Natural killer cell (primary cell): ENCODE measurements at regions not wholly inside any gene's neighbourhood (a gene's known extent, or its start where the extent isn't known, plus 50 kb on each side); places are given as distances from the start of the nearest gene placed in this dataset.

Source experiments
- ATAC-seq, 3 donors: fragments of 150-1000 bp in 2 of 3; fragments of 200-7000 bp in 1 of 3; cut with Tn5 transposase; 1 replicate in 1 of 3; 2 replicates in 2 of 3; pipeline ENCODE4 v1.10.0; 2021; ENCODE audit warnings: mild to moderate bottlenecking in 2 of 3, moderate library complexity in 2 of 3
- DNase-seq, 2 donors: peaks; one replicate each; pipeline versions ENCODE4 v3.0.0 to v3.0.0-alpha.2; 2013 to 2021; ENCODE audit warnings: mixed read lengths in 1 of 2
- H3K27ac ChIP-seq: one replicate; pipeline ENCODE4 v1.5.1; 2013; ENCODE audit warnings: mild to moderate bottlenecking, low read length
- H3K27me3 ChIP-seq: one replicate; pipeline ENCODE4 v1.6.1; 2013; ENCODE audit warnings: low read length; ENCODE audit not compliant: control insufficient read depth, insufficient read depth
- H3K36me3 ChIP-seq: one replicate; pipeline ENCODE4 v1.6.1; 2013; ENCODE audit warnings: low read length; ENCODE audit not compliant: control insufficient read depth, insufficient read depth
- H3K4me1 ChIP-seq: one replicate; pipeline ENCODE4 v1.6.1; 2013; ENCODE audit warnings: low read length; ENCODE audit not compliant: control insufficient read depth, insufficient read depth
- H3K4me3 ChIP-seq: one replicate; pipeline ENCODE4 v1.5.1; 2013; ENCODE audit warnings: low read length
- H3K9me3 ChIP-seq: one replicate; pipeline ENCODE4 v1.6.1; 2013; ENCODE audit warnings: low read length; ENCODE audit not compliant: control insufficient read depth, insufficient read depth
- H3K27ac Mint-ChIP-seq, 2 donors: one replicate each; pipeline ENCODE4 v1.8.0; 2022; ENCODE audit warnings: mild to moderate bottlenecking in 2 of 2, mixed read lengths in 2 of 2, moderate library complexity in 1 of 2
- H3K27me3 Mint-ChIP-seq, 2 donors: one replicate each; pipeline ENCODE4 v1.8.0; 2022; ENCODE audit warnings: low read depth in 2 of 2, mixed read lengths in 2 of 2
- H3K36me3 Mint-ChIP-seq: one replicate; pipeline ENCODE4 v1.8.0; 2022; ENCODE audit warnings: mixed read lengths
- H3K4me1 Mint-ChIP-seq, 2 donors: one replicate each; pipeline ENCODE4 v1.8.0; 2022; ENCODE audit warnings: mixed read lengths in 2 of 2
- H3K4me3 Mint-ChIP-seq: one replicate; pipeline ENCODE4 v1.8.0; 2022; ENCODE audit warnings: mild to moderate bottlenecking, moderate library complexity, mixed read lengths
- H3K9me3 Mint-ChIP-seq, 2 donors: one replicate each; pipeline ENCODE4 v1.8.0; 2022; ENCODE audit warnings: mixed read lengths in 2 of 2
- CTCF ChIP-seq: fragments of 200-600 bp; IDR thresholded peaks from one replicate; pipeline ENCODE4 v1.8.0; 2022; ENCODE audit warnings: antibody characterized with exemption
- WGBS: methylation state at CpG from one replicate; pipeline ENCODE4 v1.1.7; 2013; ENCODE audit warnings: missing lambda C conversion rate; ENCODE audit not compliant: insufficient coverage; 5-methylcytosine and 5-hydroxymethylcytosine counted together
- intact Hi-C: fragments of 100-400 bp; cut with micrococcal nuclease; formaldehyde crosslinking; loops from one replicate; pipeline ENCODE4 v1.14.2; 2022

DNA sequence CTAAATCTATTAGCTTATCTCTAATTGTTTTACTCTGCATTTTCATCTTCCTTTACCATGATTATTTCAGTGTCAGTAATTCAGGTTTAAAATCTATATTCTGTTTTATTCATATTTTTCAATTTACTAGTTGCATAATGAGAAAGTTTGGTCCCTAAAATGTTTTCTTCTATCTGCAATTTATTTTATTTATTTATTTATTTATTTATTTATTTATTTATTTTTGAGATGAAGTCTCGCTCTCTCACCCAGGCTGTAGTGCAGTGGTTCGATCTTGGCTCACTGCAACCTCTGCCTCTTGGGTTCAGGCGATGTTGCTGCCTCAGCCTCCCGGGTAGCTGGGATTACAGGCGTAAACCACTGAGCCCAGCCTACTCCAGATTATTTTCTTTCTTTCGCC is 1597.3 kb downstream of the CDH8 start:
- H3K27ac ChIP-seq = no peak overlapping the region
- ATAC-seq = no peak
- H3K4me3 Mint-ChIP-seq = no peak overlapping the region
- intact Hi-C loops = no loop called here
- no peak for DNase-seq
- no peaks in the 10 kb centered on the region for H3K4me1 ChIP-seq
- no peak overlapping the region for H3K4me3 ChIP-seq
- peaks cover 11 to 14% of the 10 kb centered on the region in 2 donors for H3K9me3 Mint-ChIP-seq
- no peaks in the 10 kb centered on the region for H3K36me3 ChIP-seq
- no peaks in the 10 kb centered on the region for H3K9me3 ChIP-seq
- H3K36me3 Mint-ChIP-seq = no peaks in the 10 kb centered on the region
- WGBS = 87% methylated on average over 4 of the region's 6 CpGs
- TF ChIP-seq CTCF = no peak
- no peaks in the 10 kb centered on the region for H3K27me3 ChIP-seq
- no peak overlapping the region for H3K27ac Mint-ChIP-seq
- no peaks in the 10 kb centered on the region for H3K27me3 Mint-ChIP-seq
- no peaks in the 10 kb centered on the region for H3K4me1 Mint-ChIP-seq

- no peak for DNase-seq
- intact Hi-C loops = no loop called here
- Mint-ChIP-seq H3K27me3 (no peaks in the 10 kb centered on the region), H3K27ac (no peak overlapping the region), H3K4me1 (no peaks in the 10 kb centered on the region), H3K36me3 (peaks cover 7% of the 10 kb centered on the region), H3K9me3 (peaks cover 10 to 22% of the 10 kb centered on the region in 2 donors), H3K4me3 (no peak overlapping the region)
- Histone ChIP-seq H3K27me3 (no peaks in the 10 kb centered on the region), H3K9me3 (no peaks in the 10 kb centered on the region), H3K36me3 (no peaks in the 10 kb centered on the region), H3K4me1 (no peaks in the 10 kb centered on the region), H3K4me3 (no peak overlapping the region), H3K27ac (no peak overlapping the region)
- ATAC-seq = no peak
- no peak for TF ChIP-seq CTCF
Measured at GRCh38 chr16:60432472-60432871, 1603.8 kb downstream of the CDH8 start.

GRCh38 chr16:60419859-60420258 is 1616.4 kb downstream of the CDH8 start:
- Histone ChIP-seq H3K36me3 (no peaks in the 10 kb centered on the region), H3K27ac (no peak overlapping the region), H3K4me1 (no peaks in the 10 kb centered on the region), H3K9me3 (peaks cover 4% of the 10 kb centered on the region), H3K4me3 (no peak overlapping the region), H3K27me3 (no peaks in the 10 kb centered on the region)
- TF ChIP-seq CTCF = no peak
- ATAC-seq = no peak
- no peak for DNase-seq
- no peaks in the 10 kb centered on the region for H3K27me3 Mint-ChIP-seq
- H3K27ac Mint-ChIP-seq = no peak overlapping the region
- intact Hi-C loops = no loop called here
- H3K4me3 Mint-ChIP-seq = no peak overlapping the region
- 91% methylated on average over 4 of the region's 4 CpGs for WGBS
- H3K9me3 Mint-ChIP-seq = peaks cover 11 to 14% of the 10 kb centered on the region in 2 donors
- H3K4me1 Mint-ChIP-seq = no peaks in the 10 kb centered on the region
- H3K36me3 Mint-ChIP-seq = no peaks in the 10 kb centered on the region

- intact Hi-C loops = no loop called here
- no peak overlapping the region for H3K4me3 Mint-ChIP-seq
- no peaks in the 10 kb centered on the region for H3K4me1 Mint-ChIP-seq
- no peak overlapping the region for H3K4me3 ChIP-seq
- no peak for TF ChIP-seq CTCF
- H3K9me3 Mint-ChIP-seq = peaks cover 15 to 18% of the 10 kb centered on the region in 2 donors
- no peaks in the 10 kb centered on the region for H3K36me3 ChIP-seq
- ATAC-seq = no peak
- WGBS = 50% methylated on average over 1 of the region's 1 CpG
- H3K27me3 ChIP-seq = no peaks in the 10 kb centered on the region
- peaks cover 2% of the 10 kb centered on the region for H3K9me3 ChIP-seq
- DNase-seq = no peak
- no peak overlapping the region for H3K27ac ChIP-seq
- no peaks in the 10 kb centered on the region for H3K27me3 Mint-ChIP-seq
- H3K27ac Mint-ChIP-seq = no peak overlapping the region
- H3K4me1 ChIP-seq = no peaks in the 10 kb centered on the region
- H3K36me3 Mint-ChIP-seq = no peaks in the 10 kb centered on the region
Measured at GRCh38 chr16:60414613-60415012, 1621.6 kb downstream of the CDH8 start.
